ENCODE measurements at regions not wholly inside any gene's neighbourhood (a gene's known extent, or its start where the extent isn't known, plus 50 kb on each side); places are given as distances from the start of the nearest gene placed in this dataset.
A peak's percentile ranks its signal among the peaks of the same experiment; 100 is the strongest.
"Not testable (repeated sequence)": the region's sequence is repeated elsewhere in the genome, so short reads cannot be mapped to it uniquely, and the experiment has no call there.

- no peak for DNase-seq
Observed at GRCh38 chr9:111744363-111744762, 50.4 kb downstream of the SHOC1 start.

- DNase-seq: peak; percentile 80
Observed at GRCh38 chr9:111743275-111743674, 51.5 kb downstream of the SHOC1 start.

- no peak for DNase-seq
Observed at GRCh38 chr9:111740739-111741138, 54.0 kb downstream of the SHOC1 start.

- DNase-seq: no peak
Observed at GRCh38 chr9:111736714-111737113, 58.0 kb downstream of the SHOC1 start.

GRCh38 chr9:111735344-111735743, 59.4 kb downstream of the SHOC1 start:
- not testable (repeated sequence) for DNase-seq

- peak; percentile 44 for DNase-seq
Observed at GRCh38 chr9:111731928-111732327, 62.8 kb downstream of the SHOC1 start.

- DNase-seq: peak; percentile 34
Observed at GRCh38 chr9:111730937-111731567, 63.7 kb downstream of the SHOC1 start.

- DNase-seq: peak; percentile 89
Observed at GRCh38 chr9:111728617-111729366, 65.9 kb downstream of the SHOC1 start.

GRCh38 chr9:111728143-111728542, 66.6 kb downstream of the SHOC1 start:
- DNase-seq: no peak

- no peak for DNase-seq
Observed at GRCh38 chr9:111726949-111727348, 65.5 kb downstream of the GNG10 start.

GRCh38 chr9:111720174-111720573, 58.8 kb downstream of the GNG10 start:
- DNase-seq: no peak
